Mesodermal cell (in vitro differentiated cells): ENCODE measurements at regions not wholly inside any gene's neighbourhood (a gene's known extent, or its start where the extent isn't known, plus 50 kb on each side); places are given as distances from the start of the nearest gene placed in this dataset.
"Not testable (repeated sequence)": the region's sequence is repeated elsewhere in the genome, so short reads cannot be mapped to it uniquely, and the experiment has no call there.

ENCODE experiments used
- H3K27ac ChIP-seq: 2 replicates; pipeline ENCODE4 v1.7.0; 2013; ENCODE audit warnings: mild to moderate bottlenecking, low read depth, low read length, moderate library complexity; ENCODE audit not compliant: severe bottlenecking
- H3K36me3 ChIP-seq: 2 replicates; pipeline ENCODE4 v1.7.1; 2013; ENCODE audit warnings: mild to moderate bottlenecking, low read length, moderate library complexity; ENCODE audit not compliant: control insufficient read depth, insufficient read depth
- H3K4me1 ChIP-seq: one replicate; pipeline ENCODE4 v1.7.1; 2013; ENCODE audit warnings: mild to moderate bottlenecking, low read length; ENCODE audit not compliant: insufficient read depth, control insufficient read depth, poor library complexity, severe bottlenecking
- H3K4me3 ChIP-seq: 2 replicates; pipeline ENCODE4 v1.7.0; 2013; ENCODE audit warnings: low read length, control low read depth, mild to moderate bottlenecking; ENCODE audit not compliant: insufficient read depth, poor library complexity, severe bottlenecking; ENCODE audit errors: extremely low read depth
- H3K9me3 ChIP-seq: 2 replicates; pipeline ENCODE4 v1.7.1; 2013; ENCODE audit warnings: mild to moderate bottlenecking, low read length, moderate library complexity; ENCODE audit not compliant: control insufficient read depth
- WGBS, 2 experiments: methylation state at CpG; one replicate each; pipeline ENCODE4 v1.1.5; 2013; ENCODE audit warnings: missing lambda C conversion rate in 2 of 2; ENCODE audit not compliant: insufficient coverage in 2 of 2; 5-methylcytosine and 5-hydroxymethylcytosine counted together

DNA sequence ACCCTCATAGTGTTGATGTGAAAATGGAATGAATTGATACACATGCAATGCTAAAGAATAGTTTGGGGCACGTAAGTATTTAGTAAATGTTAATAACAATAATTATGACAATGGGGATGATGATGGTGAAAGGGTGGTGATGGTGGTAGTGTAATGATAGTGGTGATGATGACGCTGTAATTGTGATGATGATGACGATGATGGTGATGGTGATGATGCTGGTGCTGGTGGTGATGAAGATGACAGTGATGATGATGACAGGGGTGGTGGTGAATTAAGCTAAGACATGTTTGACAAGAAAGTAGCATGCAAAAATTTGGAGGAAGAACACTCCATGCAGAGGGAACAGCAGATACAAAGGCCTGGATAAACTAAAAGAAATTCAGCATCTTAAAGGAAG lies 364.4 kb upstream of the API5 start:
- no peaks in the 10 kb centered on the region for H3K9me3 ChIP-seq
- H3K36me3 ChIP-seq = no peaks in the 10 kb centered on the region
- WGBS, 2 experiments = 87 to 98% methylated on average over 3 of the region's 3 CpGs
- no peak overlapping the region for H3K27ac ChIP-seq
- no peak overlapping the region for H3K4me3 ChIP-seq
- H3K4me1 ChIP-seq = no peaks in the 10 kb centered on the region

DNA sequence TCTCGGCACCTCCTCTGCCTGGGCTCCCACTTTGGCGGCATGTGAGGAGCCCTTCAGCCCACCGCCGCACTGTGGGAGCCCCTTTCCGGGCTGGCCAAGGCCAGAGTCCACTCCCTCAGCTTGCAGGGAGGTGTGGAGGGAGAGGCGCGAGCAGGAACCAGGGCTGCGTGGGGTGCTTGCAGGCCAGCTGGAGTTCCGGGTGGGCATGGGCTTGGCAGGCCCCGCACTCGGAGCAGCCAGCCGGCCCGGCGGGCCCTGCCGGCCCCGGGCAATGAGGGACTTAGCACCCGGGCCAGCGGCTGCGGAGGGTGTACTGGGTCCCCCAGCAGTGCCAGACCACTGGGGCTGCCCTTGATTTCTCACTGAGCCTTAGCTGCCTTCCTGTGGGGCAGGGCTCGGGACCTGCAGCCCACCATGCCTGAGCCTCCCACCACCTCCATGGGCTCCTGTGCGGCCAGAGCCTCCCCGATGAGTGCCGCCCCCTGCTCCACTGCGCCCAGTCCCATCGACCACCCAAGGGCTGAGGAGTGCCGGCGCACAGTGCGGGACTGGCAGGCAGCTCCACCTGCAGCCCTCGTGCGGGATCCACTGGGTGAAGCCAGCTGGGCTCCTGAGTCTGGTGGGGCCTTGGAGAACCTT lies 361.9 kb upstream of the API5 start:
- H3K4me1 ChIP-seq, H3K27ac ChIP-seq, H3K36me3 ChIP-seq, H3K4me3 ChIP-seq, H3K9me3 ChIP-seq: not testable (repeated sequence)
- WGBS, 2 experiments = 86 to 93% methylated on average over 11 to 20 of the region's 30 CpGs

DNA sequence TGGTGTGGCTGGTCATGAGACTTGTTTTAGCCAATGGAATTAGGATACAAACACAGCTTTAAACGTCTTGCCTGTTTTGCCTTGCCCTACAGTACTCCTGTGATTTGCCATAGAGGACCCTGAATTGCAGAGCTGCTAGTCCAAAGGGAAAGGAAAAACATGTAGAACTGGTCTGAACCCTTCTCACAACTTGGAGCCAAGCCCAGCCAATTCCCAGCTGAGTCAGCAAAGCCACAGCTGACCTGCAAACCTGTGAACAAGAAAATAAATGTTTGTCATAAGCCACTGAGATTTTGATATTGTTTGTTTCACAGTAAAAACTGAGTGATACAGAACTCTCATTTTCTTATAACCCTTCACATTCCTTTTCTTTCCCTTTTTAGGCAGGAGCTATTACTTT lies 360.5 kb upstream of the API5 start:
- Histone ChIP-seq H3K9me3 (no peaks in the 10 kb centered on the region), H3K4me1 (no peaks in the 10 kb centered on the region), H3K27ac (no peak overlapping the region), H3K4me3 (no peak overlapping the region), H3K36me3 (no peaks in the 10 kb centered on the region)
- 100% methylated on average over 1 of the region's 1 CpG; no CpG with 5 or more reads in 1 of the 2 experiments for WGBS, 2 experiments

DNA sequence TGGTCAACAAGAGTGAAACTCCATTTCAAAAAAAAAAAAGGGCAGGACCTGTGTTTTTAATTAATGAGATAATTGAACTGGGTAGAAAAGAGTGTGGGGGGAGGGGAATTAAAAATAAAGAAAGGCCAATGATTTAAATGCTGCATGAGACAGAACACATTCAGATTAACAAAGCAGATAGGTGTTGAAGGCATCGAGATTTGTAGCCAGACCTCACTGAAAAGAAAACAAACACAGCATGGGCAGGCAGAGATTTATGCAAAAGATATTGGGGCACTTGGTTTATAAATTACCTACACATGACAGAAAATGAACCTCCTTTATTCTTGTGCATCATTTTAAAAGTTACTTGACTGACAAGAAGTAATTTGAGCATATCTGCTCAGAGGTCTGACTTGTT lies 354.0 kb upstream of the API5 start:
- Histone ChIP-seq H3K4me1 (no peaks in the 10 kb centered on the region), H3K27ac (no peak overlapping the region), H3K9me3 (no peaks in the 10 kb centered on the region), H3K4me3 (no peak overlapping the region), H3K36me3 (no peaks in the 10 kb centered on the region)
- WGBS, 2 experiments = 38 to 50% methylated on average over 1 of the region's 1 CpG

DNA sequence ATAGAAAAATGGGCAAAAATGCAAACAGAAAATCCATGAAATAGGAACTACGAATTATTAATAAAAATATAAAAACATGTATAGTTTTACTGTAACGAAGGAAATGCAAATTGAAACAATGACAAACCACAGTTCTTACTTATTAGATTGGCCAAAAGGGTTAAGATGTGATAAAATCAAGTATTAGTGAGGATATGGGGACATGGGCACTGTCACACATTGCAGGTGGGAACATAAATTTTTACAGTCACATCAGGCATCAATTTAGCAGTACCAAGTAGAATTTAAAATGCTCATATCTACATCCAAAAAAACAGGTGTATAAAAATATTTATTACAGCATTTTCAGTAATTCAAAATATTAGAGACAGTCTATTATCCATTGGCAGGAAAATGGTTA lies 353.2 kb upstream of the API5 start:
- H3K36me3 ChIP-seq = no peaks in the 10 kb centered on the region
- H3K4me1 ChIP-seq = no peaks in the 10 kb centered on the region
- H3K27ac ChIP-seq = no peak overlapping the region
- no peak overlapping the region for H3K4me3 ChIP-seq
- WGBS, 2 experiments = no CpG with 5 or more reads among the region's 2 CpGs
- no peaks in the 10 kb centered on the region for H3K9me3 ChIP-seq

DNA sequence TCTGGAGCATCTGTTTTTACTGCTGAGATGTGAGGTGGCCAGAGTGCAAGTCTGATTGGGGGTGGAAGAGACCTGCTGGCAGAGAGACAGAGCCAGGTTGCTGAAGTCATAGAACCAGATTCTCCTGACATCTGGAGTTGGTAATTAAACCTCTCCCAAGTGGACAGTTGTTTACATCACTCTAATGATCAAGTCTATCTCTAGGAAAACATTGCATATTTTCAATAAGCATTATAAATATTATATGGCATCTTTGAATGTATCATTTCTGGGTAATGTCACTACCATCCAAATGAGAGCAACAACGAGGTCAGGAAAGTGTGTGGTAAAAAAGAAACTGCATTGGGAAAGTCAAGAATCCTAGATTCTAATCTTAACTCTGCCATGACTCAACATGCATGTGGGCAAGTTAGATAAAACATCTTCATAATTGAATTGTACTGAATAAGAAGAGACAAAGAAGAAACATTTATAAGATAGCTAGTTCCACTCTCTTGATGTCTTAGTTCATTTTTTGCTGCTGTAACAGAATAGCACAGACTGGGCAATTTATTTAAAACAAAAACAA lies 351.2 kb upstream of the API5 start:
- no CpG with 5 or more reads among the region's 1 CpG for WGBS, 2 experiments
- no peaks in the 10 kb centered on the region for H3K4me1 ChIP-seq
- H3K4me3 ChIP-seq = no peak overlapping the region
- H3K27ac ChIP-seq = no peak overlapping the region
- H3K36me3 ChIP-seq = no peaks in the 10 kb centered on the region
- no peaks in the 10 kb centered on the region for H3K9me3 ChIP-seq

DNA sequence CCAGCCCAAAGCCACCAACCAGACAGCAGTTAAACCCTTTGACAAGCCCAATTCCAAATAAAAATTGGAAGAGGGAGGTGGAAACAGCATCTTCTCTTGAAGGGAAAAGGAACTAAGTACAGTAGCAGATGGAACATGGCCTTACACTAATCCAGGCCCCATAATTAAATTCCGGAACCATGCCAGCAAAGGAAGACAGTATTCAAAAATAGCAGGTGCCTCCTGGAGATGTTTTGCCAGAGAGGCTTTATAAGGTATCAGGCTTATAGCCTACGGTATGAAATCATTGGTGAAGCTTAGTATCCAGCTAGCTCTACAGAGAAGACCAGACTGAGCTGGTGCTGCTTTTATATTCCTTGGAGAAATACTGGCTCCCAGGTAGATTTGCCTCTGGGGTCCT lies 344.1 kb upstream of the API5 start:
- WGBS, 2 experiments = 85 to 100% methylated on average over 2 of the region's 2 CpGs
- Histone ChIP-seq H3K4me3 (no peak overlapping the region), H3K36me3 (no peaks in the 10 kb centered on the region), H3K4me1 (no peaks in the 10 kb centered on the region), H3K9me3 (no peaks in the 10 kb centered on the region), H3K27ac (no peak overlapping the region)

DNA sequence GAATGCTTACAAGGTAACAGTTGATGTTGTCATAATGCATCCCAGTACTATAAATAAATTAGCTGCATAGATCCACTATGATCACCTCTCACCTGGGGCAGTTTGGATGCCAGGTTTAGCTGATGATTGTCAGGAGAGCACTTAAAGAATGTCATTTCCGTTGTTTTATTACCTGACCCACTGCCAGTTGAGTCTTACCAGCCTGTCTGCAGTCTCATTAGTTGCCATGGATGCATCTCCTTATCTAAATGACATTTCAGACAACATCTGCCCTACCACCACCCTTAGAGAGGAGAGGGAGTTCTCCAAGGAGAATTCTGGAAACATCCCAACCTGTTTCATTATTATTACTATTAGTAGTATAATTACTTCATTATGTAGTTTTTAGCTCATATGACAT lies 339.1 kb upstream of the API5 start:
- no peaks in the 10 kb centered on the region for H3K36me3 ChIP-seq
- H3K27ac ChIP-seq = no peak overlapping the region
- no peaks in the 10 kb centered on the region for H3K4me1 ChIP-seq
- no peaks in the 10 kb centered on the region for H3K9me3 ChIP-seq
- WGBS, 2 experiments = 57% methylated on average over 1 of the region's 1 CpG; no CpG with 5 or more reads in 1 of the 2 experiments
- no peak overlapping the region for H3K4me3 ChIP-seq

DNA sequence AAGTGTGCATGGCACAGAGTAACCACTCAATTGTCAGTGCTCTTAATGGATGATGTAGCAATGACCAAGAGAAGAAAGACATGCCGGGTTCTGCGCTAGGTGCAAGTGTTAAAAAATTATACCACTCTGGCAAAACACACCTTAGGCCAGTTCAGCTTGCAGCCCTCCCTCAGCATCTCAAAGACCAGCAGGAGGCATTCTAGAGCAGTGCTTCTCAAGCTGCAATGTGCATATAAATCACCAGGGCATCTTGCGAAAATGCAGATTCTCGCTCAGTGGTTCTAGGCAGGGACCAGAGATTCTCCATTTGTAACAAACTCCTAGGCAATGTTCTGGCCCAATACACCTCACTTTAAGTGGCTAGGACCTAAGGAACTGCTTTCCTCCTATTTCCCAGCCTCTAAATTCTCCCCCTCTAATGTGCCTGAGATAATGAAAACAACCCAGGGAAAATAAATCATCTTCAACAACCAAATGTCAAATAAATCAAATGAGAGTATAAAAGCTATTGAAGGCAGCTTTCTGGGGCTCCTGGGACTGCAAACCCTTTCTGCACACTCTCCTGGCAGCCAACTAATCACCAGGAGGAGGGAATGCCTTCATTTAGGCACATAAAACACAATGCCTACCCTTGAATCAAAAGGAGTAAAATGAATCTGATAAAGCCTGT lies 337.2 kb upstream of the API5 start:
- H3K27ac ChIP-seq = no peak overlapping the region
- no peaks in the 10 kb centered on the region for H3K36me3 ChIP-seq
- H3K9me3 ChIP-seq = no peaks in the 10 kb centered on the region
- H3K4me3 ChIP-seq = no peak overlapping the region
- H3K4me1 ChIP-seq = no peaks in the 10 kb centered on the region
- 64 to 73% methylated on average over 2 of the region's 4 CpGs for WGBS, 2 experiments

DNA sequence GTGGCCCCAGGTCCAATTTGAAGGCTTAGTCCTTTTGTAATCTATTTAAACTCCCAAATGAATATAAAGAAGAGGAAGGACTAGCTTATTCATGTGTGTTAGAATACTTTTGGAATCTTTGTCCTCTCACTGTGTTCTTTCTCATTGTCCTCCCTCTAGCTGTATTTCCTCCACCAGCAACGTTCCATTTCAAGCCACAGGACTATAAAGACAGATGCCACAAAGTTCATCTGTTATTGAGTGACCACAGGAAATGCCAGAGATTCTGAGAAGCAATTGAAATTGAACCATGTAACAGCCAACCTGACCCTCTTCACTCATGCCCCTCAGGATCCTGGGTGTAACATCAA lies 336.6 kb upstream of the API5 start:
- Histone ChIP-seq H3K36me3 (no peaks in the 10 kb centered on the region), H3K9me3 (no peaks in the 10 kb centered on the region), H3K27ac (no peak overlapping the region), H3K4me1 (no peaks in the 10 kb centered on the region), H3K4me3 (no peak overlapping the region)
- WGBS, 2 experiments = 56% methylated on average over 1 of the region's 1 CpG; no CpG with 5 or more reads in 1 of the 2 experiments

DNA sequence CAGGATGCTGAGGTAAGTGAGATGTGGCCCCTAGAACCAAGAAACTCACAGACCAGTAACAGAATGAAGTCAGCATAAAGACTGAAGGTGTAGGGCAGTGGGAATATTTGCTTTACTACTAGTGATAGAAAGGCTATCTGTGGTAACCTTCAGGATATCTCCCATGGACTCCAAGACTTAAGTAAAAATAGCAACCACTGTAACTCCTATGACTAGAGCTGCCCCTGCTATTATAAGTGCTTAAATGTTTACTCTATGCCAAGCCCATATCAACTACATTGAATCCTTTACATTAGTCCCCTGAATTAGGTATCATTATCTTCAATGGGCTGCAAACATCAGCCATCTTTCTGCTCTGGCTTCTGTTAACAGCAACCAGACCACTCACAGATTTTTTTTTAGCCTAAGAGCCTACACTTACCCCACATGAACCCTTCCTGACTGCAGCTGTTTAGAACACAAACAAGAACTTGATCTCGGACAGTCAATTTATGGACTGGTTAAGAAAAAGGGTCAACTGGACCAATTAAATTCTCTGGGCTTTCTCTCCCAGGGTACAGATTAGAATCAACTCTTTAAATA lies 335.1 kb upstream of the API5 start:
- Histone ChIP-seq H3K36me3 (no peaks in the 10 kb centered on the region), H3K4me1 (no peaks in the 10 kb centered on the region), H3K4me3 (no peak overlapping the region), H3K27ac (no peak overlapping the region), H3K9me3 (no peaks in the 10 kb centered on the region)
- no CpG with 5 or more reads among the region's 1 CpG for WGBS, 2 experiments
